ENCODE measurements at regions not wholly inside any gene's neighbourhood (a gene's known extent, or its start where the extent isn't known, plus 50 kb on each side); places are given as distances from the start of the nearest gene placed in this dataset.

DNA sequence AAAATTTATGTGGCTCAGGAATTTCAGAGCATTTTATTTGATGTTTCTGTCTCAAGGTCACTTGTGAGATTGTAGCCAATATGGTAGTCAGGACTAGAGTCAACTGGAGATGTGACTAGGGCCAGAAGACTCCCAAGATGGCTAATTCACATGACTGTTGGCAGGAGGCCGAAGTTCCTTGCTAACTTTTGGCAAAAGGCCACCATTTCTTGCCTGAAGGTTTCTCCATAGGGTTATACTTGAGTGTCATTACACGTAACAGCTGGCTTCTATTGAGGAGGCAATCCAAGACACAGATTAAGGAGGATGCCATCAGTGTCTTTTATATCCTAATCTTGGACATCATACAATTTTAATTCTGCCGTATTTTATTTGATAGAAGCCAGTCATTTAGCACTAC is 162.3 kb upstream of the MAOA start:
- TF ChIP-seq EGR1 (IDR thresholded peaks at IDR 0.05; ENCODE audit: low read depth in 2 of 2) = no peak
- TF ChIP-seq, protein P1, sequence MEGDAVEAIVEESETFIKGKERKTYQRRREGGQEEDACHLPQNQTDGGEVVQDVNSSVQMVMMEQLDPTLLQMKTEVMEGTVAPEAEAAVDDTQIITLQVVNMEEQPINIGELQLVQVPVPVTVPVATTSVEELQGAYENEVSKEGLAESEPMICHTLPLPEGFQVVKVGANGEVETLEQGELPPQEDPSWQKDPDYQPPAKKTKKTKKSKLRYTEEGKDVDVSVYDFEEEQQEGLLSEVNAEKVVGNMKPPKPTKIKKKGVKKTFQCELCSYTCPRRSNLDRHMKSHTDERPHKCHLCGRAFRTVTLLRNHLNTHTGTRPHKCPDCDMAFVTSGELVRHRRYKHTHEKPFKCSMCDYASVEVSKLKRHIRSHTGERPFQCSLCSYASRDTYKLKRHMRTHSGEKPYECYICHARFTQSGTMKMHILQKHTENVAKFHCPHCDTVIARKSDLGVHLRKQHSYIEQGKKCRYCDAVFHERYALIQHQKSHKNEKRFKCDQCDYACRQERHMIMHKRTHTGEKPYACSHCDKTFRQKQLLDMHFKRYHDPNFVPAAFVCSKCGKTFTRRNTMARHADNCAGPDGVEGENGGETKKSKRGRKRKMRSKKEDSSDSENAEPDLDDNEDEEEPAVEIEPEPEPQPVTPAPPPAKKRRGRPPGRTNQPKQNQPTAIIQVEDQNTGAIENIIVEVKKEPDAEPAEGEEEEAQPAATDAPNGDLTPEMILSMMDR (IDR thresholded peaks at IDR 0.05; ENCODE audit: low read depth, low read length, missing input control) = no peak

All from liver (tissue), 3 donors.